ENCODE measurements at regions not wholly inside any gene's neighbourhood (a gene's known extent, or its start where the extent isn't known, plus 50 kb on each side); places are given as distances from the start of the nearest gene placed in this dataset.

DNA sequence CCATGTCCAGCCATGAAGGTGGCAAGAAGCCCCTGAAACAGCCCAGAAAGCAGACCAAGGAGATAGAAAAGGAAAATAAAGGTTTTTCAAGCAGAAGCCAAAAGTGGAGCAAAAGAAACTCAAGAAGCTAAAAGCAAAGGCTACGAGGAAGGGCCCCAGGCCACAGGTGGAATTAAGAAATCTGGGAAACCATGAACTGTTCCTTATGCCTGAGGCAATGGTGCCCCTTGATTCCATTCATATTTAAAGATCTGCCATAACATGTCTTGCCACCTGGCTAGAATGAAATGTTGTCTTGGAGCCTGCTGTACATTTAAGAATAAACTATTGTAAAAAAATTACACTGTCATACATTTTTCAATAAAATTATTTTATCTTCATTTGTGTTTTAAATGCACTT is 59.5 kb upstream of the TARS1 start:
- no peak for TF ChIP-seq YY1 (IDR thresholded peaks at IDR 0.05; ENCODE audit: insufficient read depth, insufficient read length)
- no peak for TF ChIP-seq SUZ12 (IDR thresholded peaks at IDR 0.05; ENCODE audit: extremely low read depth, insufficient read depth, insufficient read length)
